Mammary epithelial cell (primary cell): ENCODE measurements at regions not wholly inside any gene's neighbourhood (a gene's known extent, or its start where the extent isn't known, plus 50 kb on each side); places are given as distances from the start of the nearest gene placed in this dataset.

ENCODE experiments used
- CTCF ChIP-seq, 2 donors: IDR thresholded peaks in 1 of 2; conservative IDR thresholded peaks in 1 of 2; 2 replicates each; pipeline ENCODE4 v1.5.1; 2011 to 2012; ENCODE audit warnings: inconsistent platforms in 2 of 2, low read length in 2 of 2, mild to moderate bottlenecking in 2 of 2, control low read depth in 1 of 2, low read depth in 1 of 2; ENCODE audit not compliant: insufficient read depth in 1 of 2; ENCODE audit errors: extremely low read depth in 1 of 2
- EZH2 ChIP-seq: IDR thresholded peaks from 2 replicates; pipeline ENCODE4 v1.6.1; 2012; ENCODE audit warnings: low read length, inconsistent platforms, borderline replicate concordance

GRCh38 chr5:87190687-87191086, 77.0 kb upstream of the RASA1 start:
- TF ChIP-seq CTCF (conservative IDR thresholded peaks at IDR 0.05 in 1 of 2, IDR thresholded peaks at IDR 0.05 in 1 of 2; ENCODE audit: extremely low read depth in 1 of 2, insufficient read depth in 1 of 2, low read depth in 1 of 2, low read length in 2 of 2) (no peak), EZH2 (no peak)
